Gastrocnemius medialis (tissue), 4 donors: ENCODE measurements at regions not wholly inside any gene's neighbourhood (a gene's known extent, or its start where the extent isn't known, plus 50 kb on each side); places are given as distances from the start of the nearest gene placed in this dataset.

ENCODE experiments used
- CTCF ChIP-seq, 5 experiments: fragments of 450-650 bp in 3 of 5; fragments of 200-600 bp in 2 of 5; sonication (generic) in 2 of 5; IDR thresholded peaks in 4 of 5; conservative IDR thresholded peaks in 1 of 5; 1 replicate in 4 of 5; 2 replicates in 1 of 5; pipeline ENCODE4 v1.5.1; 2016 to 2019; ENCODE audit warnings: antibody characterized with exemption in 5 of 5, mild to moderate bottlenecking in 3 of 5, moderate library complexity in 3 of 5
- POLR2A ChIP-seq, 2 donors: fragments of 450-650 bp; IDR thresholded peaks; one replicate each; pipeline ENCODE4 v1.6.1; 2017; ENCODE audit warnings: antibody characterized with exemption in 2 of 2, mild to moderate bottlenecking in 2 of 2, moderate library complexity in 2 of 2

DNA sequence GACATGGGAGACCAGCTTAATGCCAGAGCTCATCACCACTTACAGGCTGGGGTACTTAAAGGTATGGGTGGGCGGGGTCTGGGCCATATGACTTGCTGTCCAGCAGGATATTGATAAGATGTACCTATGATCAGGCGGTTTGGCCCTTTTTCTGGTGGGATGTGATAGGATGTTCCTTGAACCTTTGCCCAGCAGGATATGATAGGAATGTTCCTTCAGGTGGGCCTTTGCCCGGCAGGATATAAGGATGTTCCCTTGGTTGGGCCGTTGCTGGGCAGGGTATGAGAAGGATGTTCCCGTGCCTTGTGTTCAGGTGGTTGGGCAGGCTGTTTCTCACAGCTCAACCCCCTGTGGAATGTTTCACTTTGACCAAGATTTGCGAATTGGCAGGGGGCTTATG, 187.2 kb upstream of the CXCL12 start:
- no peak for TF ChIP-seq CTCF (IDR thresholded peaks at IDR 0.05 in 4 of 5, conservative IDR thresholded peaks at IDR 0.05 in 1 of 5)
- no peak for TF ChIP-seq POLR2A (IDR thresholded peaks at IDR 0.05)
